HG02943 (cell line): ENCODE measurements at regions not wholly inside any gene's neighbourhood (a gene's known extent, or its start where the extent isn't known, plus 50 kb on each side); places are given as distances from the start of the nearest gene placed in this dataset.

Experiments
- ATAC-seq: cut with Tn5 transposase; IDR thresholded peaks from one replicate; pipeline ENCODE4 v1.9.1; 2021; ENCODE audit warnings: mild to moderate bottlenecking, low read depth, moderate library complexity; ENCODE audit not compliant: unreplicated experiment

DNA sequence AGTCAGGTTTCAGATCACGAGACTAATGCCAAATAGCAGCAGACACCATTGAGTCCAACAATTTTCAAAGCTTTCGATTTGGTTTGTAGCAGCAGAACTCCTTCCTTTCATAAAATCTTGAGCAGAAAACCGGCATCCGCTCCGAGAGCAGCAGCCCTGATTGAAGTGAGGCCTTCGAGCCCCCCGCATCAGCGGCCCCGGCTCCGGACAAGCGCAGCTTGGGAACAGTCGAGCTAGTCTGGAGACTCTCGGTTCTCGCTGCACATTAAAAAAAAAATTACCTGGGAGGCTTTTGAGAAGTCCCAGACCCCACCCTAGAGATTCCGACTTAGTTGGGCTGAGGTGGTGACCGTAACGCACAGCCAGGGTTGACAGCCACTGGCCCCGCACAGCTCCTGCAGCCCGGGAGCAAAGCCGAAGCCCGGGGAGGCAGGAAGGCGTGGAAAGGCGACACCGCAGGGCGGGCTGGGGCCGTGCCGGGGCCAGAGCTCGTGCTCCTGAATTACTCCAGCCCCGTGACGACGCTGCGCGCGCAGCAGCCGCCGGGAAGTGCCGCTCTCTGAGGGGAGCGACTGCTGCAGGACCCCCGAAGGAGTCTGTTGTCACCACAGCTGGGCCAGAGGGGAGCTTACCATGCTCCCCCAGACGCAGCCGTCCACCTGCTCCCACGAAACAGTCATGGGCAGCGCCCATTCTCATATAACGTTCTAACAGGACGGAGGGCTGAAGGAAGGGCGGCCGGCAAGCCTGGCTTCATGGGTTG lies 57.8 kb downstream of the SPATA19 start:
- ATAC-seq: no peak

DNA sequence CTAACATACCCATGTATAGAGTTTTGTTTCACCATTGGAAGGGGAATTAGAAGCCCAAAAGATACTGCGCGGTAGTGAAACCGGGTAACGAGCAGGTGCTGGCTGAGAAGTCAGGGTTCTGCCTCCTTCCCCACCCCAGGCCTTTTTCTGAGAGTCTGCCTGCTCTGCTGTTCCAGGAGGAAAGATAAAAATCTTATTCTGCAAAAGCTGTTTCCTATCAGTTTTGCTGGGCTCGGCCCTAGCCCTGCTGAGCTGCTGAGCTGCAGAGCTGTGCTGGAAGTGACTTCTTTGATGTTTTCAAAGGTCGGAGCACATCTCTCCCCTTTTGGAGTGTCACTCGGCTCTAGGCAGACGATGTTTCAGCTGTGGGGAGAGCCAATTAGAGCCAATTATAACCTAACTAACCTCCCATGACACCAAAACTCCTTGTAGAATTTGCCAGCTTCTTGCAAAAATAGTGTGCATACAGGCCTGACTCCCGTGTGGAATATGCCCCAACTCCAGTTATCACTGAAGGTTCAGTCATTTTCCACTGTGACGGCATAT lies 59.4 kb downstream of the SPATA19 start:
- no peak for ATAC-seq

DNA sequence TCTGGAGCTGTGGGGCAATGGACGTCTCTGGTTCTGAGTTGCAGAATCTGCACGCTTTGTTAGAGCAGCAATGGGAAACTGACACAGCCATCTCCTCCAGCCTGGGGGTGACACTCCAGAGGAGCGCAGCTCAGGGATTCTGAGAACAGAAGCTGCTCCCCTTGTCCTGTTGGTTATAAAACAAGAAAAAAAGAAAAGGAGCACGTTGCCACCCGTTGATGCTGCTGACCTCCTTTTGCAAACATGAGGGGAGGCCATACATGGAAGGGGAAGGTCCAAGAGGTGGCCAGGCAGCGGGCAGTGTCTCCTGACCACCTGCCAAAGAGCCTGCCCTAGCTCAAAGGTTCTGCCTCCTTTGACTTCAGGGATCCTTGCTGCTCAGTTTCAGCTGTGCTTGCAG lies 61.0 kb downstream of the SPATA19 start:
- no peak for ATAC-seq

DNA sequence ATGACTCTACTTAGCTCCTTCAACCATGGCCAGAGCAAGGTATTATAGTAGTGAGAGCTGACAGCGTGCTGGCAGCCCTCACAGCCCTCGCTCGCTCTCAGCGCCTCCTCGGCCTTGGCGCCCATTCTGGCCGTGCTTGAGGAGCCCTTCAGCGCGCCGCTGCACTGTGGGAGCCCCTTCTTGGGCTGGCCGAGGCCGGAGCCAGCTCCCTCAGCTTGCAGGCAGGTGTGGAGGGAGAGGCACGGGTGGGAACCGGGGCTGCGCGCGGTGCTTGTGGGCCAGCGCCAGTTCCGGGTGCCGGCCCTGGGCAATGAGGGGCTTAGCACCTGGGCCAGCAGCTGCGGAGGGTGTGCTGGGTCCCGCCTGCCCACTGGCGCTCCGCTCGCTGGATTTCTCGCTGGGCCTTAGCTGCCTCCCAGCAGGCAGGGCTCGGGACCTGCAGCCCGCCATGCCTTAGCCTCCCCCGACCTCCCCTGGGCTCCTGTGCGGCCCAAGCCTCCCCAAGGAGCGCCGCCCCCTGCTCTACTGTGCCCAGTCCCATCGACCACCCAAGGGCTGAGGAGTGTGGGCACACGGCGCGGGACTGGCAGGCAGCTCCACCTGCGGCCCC lies 63.1 kb downstream of the SPATA19 start:
- ATAC-seq: no peak

DNA sequence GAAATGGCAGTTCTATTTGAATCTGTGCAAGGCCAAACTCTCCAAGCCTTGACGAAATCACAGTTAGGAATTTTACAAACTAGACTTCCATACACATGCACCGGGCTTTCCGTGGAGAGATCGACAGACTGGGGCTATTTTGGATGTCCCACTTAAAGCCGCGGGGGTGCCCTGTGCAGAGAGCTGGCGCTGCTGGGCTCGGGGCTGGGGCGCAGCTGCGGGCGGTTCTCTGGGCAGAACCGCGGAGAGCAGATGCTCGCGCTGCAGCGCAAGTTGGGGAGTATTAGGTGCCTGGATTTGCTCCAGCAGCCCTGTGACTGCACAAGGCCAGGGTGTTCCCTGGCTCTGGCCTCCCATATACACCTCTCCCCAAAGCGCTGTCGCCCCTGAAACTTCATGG lies 67.2 kb downstream of the SPATA19 start:
- ATAC-seq: no peak

DNA sequence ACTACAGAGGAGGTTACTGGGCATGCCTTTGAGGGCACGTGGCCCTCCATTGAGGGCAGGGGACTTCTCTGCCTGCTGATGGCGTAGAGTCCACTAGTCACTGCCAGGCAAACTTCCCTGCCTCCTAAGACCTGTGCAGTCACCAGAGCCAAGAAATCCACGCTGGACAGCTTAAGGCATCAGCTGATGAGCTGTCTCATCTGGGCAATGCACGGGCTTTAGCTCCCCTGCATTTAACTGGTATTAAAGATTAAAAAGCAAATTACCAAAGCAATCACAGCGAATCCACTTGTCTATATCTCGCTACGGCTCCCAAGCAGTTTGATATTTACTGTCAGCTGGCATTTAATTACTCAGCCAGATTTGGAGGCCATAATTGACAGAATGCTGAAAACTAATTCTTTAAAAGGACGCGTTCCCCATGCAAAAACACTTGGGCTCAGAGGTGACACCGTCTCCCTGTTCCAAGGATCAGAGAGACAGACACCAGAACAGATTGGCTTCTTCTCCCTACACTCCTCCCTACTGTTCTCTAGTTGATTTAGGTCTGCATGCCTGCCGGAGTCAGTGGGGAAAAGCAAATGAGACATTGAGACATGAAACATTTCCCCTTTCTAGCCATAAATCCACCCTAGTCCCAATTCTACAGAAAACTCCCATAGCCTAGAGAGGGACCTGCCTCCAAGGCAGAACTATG lies 68.5 kb downstream of the SPATA19 start:
- no peak for ATAC-seq

DNA sequence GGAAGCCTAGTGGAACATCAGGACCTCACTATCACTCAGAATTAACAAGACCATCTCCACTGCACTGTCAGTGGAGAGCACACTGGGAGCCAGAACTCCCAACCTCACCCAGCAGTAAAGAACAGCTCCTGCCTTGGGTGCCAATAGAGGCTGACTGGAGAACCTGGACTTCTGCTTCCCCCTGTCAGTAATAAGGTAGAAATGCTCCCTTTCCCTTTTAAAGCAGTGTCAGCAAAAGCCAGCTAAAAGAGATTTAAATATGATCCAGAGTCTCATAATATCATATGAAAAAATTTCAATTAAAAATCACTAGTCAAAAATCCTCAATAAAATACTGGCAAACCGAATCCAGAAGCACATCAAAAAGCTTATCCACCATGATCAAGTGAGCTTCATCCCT lies 82.8 kb downstream of the SPATA19 start:
- no peak for ATAC-seq

DNA sequence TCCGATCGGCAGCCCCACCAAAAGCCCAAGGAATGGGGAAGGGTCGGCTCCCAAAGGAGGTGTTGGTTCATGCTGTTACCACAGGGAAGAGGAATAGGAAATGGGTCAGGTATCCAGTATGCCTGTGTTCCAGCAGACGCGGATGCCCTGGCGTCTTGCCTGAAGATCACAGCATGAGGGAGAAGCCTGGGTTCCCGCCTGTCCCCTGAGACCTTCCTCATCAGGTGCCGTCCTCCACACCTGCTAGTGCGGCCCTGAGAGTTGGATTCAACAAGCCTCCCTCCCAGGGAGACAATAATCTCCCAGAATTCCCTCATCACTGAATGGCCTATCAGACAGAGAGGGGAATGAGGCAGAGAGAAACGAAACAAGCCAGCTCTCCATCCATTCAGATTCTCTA lies 92.2 kb downstream of the SPATA19 start:
- ATAC-seq: no peak

DNA sequence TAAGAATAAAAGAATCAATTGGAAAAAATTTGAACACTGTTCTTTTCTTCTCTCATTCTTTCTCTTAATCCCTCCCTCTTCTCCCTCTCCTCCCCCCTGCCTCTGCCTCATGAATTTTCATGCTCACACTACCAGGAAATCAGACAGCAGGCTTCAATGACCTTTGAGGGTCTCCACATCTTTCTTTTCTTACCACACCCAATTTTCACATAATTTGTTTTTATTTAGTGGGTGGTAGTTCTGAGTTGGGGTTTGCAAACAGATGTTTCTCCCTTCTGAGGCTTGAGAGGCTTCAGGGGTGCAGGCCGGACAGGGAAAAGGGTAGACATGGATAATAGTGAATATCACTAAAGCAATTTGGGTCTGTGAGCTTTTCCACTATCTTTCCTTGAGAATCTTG lies 95.5 kb downstream of the SPATA19 start:
- ATAC-seq: no peak

DNA sequence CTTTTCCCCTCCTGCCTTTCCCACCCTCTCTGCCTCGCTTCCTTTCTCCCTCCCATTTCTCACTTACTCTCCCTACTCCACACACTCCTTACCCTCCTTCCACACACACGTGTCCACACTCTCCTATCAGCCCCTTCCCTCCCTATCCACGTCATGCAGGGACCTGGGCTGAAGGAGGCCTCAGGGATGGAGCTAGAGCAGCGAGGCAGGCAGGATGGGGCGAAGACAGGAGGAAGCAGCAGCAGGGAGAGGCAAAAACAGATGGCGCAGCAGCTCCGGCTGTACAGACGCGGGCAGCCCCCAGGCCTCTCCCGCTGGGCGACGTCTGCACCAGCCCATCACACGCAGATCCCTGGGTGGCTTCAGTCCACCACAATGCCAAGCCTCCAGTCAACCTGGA lies 97.9 kb downstream of the SPATA19 start:
- ATAC-seq: no peak

DNA sequence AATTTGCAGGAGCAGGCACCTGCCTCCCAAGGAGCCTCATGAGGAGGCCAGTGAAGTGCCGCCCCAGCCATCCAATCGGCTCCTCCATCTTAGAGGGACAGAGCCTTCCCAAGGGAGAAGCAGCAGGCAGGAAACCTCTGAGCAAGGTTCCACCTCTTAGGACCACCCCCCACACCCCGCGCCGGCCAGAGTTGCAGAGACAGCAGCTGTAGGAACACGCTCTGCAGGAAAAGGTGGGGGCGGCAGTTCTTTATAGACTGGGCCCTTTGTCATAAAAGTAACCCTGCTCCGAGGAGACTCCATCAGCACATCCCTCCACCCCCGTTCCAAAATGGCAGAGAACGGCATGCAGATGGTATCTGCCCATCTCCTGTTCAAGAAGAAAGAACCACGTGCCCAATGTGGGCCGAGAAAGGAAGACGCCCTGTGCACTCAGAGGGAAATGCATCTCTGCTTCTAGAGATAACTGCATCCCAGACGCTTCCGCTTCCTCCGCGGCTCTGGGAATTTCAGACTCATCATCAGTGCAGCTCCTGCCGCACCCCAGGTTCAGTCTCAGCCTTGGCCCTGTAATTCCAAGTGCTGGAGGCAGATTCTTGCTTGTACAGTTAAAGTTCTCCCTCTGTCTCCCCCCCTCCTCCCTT lies 98.5 kb downstream of the SPATA19 start:
- ATAC-seq: no peak

DNA sequence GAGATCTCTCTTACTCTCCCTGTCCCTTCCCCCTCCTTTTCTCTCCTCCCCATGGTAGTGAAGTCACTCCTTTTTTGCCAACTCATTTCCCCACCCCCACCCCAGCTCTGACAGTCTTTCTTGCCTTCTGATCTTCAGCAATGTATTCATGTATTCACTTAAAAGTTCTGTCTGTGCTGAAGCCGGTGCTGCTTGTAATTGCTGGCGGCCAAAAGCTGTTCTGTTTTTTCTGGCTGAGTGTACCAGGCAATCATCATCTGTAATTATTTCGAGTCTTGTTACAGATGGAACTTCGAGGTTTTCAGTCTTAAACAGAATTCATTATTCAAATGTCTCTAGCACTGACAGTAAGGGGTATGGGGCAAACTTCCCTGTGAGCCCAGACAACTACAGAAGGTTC lies 99.5 kb downstream of the SPATA19 start:
- no peak for ATAC-seq

DNA sequence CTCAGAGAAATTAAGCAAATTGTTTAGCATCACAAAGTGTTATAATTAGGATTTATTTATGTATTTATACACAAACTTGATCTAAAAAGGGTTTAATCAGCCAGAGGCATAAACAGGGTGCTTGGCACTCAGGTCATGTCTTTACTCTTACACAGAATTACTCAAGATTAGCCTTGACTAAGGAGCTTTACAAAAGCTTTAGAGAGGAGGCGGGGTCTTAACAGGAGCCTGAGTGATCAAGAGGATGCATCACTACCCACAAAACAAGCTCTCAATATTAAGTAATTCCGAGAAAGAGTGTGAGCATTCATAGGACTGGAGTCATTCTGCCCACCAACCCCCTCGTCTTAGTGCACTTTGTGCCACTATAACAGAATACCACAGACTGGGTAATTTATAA lies 103.0 kb downstream of the SPATA19 start:
- no peak for ATAC-seq

DNA sequence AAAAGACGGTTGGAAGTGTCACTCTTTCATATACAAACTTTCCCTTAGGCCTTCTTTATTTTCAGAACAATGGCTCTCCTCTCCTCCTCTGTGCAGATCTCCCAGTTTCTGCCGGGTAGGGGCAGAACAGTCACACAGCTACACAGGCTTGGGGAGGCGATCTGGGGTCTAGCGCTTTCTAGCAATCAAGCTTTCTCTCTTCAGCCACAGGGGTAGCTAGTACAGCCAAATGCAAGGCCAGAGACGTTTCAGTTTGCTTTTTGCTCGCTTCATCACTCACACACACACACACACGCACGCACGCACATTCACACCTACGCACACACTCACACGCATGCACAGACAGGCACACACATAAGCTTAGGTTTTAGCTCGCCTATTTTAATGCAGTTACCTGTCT lies 104.3 kb downstream of the SPATA19 start:
- ATAC-seq: no peak

DNA sequence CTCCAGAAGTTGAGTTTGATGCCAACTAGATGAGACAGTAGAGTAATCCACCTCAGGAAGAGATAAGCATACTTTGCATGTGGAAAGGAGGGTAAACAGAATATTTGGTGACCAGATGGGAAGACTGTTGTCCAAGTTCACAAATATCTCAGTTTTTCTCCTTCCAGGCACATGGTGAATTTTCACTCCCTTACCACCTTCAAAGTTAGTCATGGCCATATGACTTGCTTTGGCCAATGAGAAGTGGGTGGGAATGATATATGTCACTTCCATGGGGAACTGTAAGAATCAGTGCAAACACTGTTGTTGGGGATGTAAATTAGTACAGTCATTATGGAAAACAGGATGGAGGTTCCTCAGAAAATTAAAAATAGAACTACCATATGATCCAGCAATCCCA lies 105.8 kb downstream of the SPATA19 start:
- ATAC-seq: no peak

DNA sequence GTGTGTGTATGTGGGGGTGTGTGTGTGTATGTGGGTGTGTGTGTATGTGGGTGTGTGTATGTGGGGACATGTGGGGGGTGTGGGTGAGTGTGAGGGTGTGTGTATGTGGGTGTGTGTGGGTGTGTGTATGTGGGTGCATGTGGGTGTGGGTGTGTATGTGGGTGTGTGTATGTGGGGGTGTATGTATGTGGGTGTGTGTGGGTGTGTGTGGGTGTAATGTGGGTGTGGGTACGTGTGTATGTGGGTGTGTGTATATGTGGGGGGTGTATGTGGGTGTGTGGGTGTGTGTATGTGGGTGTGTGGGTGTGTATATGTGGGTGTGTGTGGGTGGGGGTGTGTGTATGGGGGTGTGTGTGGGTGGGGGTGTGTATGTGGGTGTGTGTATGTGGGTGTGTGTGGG lies 106.7 kb downstream of the SPATA19 start:
- no peak for ATAC-seq

DNA sequence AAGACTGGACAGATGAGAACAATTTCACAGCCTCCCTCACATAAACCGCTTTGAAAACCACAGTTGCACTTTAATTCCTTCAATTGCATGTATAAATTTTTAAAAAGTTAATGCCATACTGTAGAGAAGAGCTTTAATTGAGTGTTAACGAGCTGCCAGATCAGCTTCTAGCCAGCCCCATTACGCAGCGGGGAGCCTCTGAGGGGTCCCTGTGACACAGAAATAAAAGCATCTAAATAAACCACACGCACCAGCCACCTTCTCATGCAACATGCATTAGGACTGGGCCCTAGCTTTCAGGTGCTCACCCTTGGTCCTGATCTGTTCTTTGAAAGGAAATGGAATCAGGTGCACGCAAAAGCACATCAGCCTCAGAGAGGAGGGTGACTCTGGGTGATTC lies 111.7 kb downstream of the SPATA19 start:
- ATAC-seq: no peak

DNA sequence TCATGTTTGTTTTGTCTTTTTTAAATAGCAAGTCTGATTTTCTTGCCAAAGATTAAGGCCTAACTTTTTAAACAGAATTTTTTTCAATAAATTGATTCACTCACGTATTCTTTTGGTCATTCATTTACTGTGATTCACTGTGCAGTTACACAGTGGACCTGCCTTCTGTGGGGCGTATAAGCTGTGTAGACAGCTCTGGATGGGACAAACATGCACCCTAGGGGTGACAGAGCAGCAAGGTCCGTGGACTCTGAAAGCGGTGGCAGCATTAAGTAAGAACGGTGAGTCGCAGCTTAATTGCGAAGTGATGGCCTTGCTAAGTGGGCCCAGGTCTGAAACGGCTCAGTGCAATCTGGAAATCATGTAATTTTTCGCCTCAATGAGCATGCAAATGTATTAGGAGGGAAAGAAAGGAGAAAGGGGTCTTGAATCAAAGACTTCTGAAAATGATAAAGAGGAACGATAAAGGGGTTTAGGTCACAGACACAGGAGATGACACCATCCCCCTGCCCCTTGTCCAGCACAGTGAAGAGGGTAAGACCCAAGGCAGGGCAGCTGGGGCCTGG lies 113.1 kb downstream of the SPATA19 start:
- no peak for ATAC-seq

DNA sequence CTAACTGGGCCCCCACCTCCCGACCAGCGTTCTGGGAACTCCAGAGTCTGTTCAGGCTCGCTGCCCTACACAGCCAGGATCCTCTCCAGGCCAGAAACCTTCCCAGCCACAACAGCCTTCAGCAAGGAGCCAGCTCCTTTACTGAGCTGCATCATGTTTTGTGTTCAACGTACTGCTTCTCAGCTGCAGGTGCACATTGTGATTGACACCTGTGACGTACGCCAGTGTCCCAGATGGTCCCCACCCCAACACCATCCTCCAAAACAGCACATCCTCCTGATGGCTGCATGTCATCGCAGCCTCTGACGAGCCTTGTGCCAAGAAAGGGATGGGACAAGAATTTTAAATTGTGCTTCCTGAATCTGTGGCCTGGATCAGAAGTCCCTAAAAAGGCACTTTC lies 117.5 kb downstream of the SPATA19 start:
- no peak for ATAC-seq

DNA sequence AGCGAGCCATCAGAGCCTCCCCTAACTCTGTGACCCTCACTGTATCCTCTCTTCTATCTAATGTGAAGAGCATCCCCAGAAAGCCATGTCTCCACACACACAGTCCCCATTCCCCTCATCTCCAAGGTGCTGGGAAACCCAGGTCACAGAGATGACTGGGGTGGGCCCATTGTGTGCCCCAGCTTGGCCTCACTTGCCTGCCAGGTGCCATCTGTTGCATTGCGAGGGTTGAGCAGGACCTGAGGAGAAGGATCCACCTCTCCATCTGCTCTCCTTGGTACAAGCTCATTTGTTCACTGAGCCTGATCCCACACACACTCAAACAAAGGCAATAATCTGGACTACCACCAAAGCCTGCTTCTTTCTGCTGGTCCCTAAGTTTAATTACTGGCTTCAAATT lies 118.8 kb downstream of the SPATA19 start:
- no peak for ATAC-seq

DNA sequence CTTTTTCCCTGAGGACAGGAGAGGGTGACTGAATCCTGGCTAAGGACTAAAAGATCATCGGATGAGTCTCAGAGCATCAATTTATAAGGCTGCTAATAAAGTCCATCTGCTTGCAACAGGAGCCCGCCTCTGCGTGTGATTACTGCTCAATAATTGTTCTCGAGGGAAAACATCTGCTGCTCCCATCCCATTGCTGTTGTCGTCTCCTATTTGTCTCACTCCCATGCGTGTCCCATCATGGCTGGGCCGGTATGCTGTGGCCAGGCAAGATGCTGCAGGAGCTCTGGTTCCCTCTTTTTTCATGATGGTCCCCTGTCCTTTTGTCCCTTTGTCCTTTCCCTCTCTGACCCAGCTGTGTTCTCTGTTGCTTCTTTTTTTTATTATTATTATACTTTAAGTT lies 121.2 kb downstream of the SPATA19 start:
- ATAC-seq: no peak
